GM18499 (cell line): ENCODE measurements at regions not wholly inside any gene's neighbourhood (a gene's known extent, or its start where the extent isn't known, plus 50 kb on each side); places are given as distances from the start of the nearest gene placed in this dataset.

Experiments used
- ATAC-seq: cut with Tn5 transposase; IDR thresholded peaks from one replicate; pipeline ENCODE4 v1.9.1; 2021; ENCODE audit warnings: moderate number of reproducible peaks; ENCODE audit not compliant: insufficient read depth, unreplicated experiment

DNA sequence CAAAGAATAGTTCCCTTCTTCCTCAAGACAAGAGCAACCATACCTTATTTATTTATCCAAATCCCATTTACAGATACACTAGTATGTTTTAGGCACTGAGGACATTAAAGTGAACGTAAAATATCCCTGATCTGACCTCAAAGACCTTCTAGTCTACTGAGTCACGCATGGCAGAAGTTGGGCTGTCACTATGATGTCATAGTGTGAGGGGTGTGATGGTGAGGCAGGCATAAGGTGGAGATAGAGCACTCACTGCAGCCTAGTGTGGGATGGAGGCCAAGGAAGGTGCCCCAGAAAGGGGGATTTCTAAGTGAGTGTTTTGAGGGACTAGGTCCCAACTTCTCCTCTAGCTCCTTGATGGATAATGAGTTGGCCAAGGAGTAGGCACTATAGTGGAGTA is 249.5 kb upstream of the SKOR2 start:
- no peak for ATAC-seq

DNA sequence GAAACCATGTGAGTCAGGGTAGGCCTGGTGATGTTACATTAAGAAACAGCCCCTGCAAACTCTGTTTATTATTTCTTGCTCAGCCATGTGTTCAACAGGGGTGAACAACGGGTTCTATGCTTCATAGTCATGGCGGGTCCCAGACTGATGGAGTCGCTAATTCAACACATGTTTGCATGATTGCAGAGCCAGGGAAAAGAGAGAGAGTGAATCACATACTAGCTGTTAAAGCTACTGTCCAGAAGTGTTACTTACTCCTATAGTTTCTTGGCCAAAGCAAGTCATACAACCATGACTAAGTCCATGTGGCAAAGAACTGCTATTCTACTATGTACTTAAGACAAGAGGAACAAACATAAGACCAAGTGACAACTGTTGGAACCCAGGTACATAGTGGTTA is 241.2 kb upstream of the SKOR2 start:
- no peak for ATAC-seq

DNA sequence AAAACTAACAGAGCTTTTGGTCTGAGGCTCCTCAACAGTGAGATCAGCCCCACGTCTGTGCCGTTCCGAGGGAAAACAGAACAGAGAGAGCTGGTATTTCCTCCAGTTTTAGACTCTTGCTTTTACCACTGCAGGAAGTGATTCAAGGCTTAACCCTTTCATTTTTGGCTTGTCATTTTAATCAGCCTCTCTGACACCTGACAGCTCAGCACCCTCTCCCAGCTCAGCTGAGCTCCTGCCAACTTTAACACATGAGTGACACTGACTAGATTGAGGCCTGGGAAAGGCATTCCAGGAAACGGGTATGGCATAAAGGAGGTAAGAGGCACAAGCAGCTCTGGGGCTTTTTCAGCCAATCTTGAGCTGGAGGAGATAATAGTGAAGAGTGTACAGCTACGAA is 239.4 kb upstream of the SKOR2 start:
- ATAC-seq, result no peak

DNA sequence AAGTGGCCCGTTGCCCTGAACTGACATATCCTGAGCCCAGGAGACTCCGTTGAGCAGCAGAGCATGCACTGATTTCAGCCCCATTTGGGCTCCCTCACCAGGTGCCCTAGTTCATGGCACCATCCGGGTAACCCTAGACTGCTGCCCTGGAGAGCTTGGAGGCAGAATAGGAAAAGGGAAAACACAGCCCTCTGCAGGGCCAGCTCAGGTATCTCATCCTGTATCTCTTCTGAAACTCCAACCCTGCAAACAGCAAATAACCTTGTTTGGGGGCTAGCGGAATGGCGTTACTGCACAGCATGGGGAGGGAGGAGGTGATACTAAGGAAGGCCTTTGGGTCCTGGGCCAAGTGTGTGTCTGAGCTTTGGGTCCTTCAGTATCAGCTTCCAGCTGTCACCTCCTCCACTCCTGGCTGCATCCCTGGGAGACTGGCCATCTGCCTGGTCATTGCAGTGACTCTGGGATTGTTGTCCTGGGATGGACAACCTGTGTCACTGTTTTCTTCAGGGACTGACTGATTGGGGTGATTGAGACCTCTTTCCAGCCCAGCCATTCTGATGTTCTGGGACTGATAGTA is 233.8 kb upstream of the SKOR2 start:
- ATAC-seq, result no peak

DNA sequence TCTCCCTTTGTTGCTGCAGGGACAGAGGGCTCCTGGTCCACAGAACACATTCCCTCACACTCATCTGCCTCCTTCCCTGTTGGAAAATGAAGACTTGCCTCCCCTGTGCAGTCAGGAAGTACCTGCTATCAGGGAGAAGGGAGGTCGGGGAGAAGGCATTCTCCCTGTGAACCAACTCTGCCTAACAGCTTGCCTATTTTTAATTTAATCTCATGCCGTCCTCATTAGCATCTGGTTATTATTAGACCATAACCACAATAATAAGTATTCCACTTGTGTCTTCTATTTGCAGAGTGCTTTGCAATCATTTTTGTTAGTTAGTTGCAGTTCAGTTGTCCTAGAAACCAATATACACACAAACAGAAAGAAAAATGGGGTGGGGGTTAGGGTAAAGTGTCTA is 232.6 kb upstream of the SKOR2 start:
- no peak for ATAC-seq

DNA sequence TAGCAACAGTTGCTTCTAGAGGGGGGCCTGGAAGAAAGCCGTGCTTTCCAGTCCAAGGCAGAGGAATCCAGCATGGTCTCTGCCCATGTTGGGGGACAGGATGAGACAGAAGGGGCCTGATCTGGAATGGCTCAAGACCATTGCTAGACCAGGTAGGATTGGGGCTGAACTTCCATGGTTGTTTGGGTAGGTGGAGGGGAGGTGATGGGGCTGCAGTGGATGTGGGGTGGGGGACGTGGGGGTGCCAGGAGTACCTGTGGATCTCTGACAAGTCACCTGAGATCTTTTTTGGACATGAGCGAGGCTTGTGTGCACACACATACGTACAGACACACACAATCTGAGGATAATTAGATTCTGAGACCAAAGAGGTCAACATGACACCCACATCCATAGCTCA is 228.7 kb upstream of the SKOR2 start:
- ATAC-seq, result no peak

DNA sequence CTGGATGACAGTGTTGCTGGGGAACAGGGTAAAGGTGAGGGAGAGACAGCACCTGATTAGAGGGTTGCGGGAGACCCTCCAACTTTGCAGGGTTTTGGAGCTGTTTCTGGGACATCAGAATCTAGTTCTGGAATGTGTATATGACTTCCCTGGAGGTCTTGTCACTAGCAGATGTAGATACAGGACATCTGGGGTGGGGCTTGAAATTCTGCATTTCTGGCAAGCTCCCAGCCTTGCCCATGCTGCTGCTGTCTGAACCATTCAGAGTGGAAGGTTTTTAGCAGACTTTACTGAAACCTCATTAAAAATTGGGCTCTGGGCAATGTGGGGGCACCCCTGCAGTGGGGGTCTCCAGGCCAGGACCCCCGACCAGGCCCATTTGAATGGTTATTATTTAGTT is 220.3 kb upstream of the SKOR2 start:
- no peak for ATAC-seq

DNA sequence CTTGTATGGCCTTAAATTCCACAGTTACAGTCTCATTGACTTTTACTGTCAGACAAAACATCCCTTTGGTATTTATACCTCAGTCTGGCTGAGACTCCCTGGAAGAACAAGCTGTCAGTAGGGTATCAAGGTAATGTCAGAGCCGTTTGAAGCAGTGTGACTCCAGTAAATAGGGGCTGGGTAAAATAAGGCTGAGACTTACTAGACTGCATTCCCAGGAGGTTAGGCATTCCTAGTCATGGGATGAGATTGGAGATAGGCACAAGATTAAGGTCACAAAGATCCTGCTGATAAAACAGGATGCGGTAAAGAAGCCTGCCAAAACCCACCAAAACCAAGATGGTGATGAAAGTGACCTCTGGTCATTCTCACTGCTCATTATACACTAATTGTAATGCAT is 219.5 kb upstream of the SKOR2 start:
- no peak for ATAC-seq

DNA sequence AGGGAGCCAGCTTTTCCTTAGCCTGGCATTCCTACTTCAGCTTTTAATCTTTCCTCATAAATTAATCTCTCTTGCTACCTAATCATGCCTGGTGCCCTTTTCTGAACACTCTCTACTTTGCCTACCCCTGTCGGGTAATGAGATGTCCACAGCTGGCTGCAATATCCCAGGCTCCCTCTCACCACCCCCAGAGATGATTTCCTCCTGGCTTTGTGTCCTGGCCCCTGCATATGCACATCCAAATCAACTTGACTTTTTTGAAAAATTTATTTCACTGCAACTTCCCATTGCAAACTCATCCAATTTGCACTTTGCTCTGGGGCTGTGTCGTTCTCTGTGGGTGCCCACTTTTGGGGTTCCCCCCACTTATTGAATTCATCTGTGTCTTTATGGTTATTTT is 218.1 kb upstream of the SKOR2 start:
- no peak for ATAC-seq

DNA sequence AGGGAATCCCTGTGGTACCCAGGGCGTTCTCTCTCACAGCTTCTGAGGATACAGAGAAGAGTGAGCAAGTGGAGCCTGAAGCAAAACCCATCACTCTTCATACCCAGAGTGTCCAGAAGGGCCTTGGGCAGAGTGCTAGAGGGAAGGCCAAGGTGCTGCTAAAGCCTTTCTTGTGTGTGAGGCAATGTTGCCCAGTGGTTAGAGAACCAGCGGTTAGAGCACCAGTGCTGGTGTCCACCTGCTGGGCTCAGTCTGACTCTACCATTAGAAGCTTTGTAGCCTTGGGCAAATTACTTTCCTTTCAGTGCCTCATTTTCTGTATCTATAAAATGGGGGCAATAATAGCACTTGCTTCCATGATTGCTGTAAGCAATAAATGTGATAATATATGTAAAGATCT is 210.5 kb upstream of the SKOR2 start:
- no peak for ATAC-seq

DNA sequence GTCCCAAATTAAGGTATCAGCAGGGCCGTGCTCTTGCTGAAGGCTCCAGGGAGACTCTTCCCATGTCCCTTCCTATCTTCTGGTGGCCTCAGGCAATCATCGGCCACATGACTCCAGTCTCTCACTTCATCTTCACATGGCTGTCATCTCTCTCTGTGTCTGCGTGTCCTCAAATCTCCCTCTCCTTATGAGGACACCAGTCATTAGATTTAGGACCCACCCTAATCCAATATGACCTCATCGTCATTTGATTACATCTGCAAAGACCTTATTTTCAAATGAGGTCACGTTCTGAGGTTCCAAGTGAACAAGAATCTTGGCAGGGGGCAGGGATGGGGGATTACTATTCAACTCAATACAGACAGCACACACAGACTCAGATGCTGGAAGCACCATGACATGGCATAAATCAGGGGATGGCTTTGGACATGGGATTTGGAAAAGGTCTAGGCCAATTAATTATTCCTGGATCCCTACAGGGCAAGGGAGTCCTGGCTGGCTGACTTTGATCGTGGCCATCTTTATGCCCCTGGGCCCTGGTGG is 210.0 kb upstream of the SKOR2 start:
- no peak for ATAC-seq

DNA sequence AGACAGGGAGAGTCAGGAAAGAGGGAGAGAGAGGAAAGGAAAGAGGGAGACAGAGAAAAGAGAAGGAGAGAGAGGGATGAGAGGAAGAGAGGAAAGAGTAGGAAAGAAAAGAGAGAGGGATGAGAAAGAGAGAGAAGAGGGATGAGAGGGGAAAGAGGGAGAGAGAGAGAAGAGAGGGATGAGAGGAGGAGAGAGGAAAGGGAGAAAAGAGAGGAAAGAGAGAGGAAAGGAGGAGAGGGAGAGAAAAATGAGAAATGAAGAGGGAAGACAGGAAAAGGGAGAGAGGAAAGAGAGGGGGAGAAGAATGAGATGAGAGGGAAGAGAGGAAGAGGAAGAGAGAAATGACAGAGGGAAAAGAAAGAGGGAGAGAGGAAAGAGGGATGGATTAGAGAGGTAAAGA is 207.0 kb upstream of the SKOR2 start:
- ATAC-seq, result no peak

DNA sequence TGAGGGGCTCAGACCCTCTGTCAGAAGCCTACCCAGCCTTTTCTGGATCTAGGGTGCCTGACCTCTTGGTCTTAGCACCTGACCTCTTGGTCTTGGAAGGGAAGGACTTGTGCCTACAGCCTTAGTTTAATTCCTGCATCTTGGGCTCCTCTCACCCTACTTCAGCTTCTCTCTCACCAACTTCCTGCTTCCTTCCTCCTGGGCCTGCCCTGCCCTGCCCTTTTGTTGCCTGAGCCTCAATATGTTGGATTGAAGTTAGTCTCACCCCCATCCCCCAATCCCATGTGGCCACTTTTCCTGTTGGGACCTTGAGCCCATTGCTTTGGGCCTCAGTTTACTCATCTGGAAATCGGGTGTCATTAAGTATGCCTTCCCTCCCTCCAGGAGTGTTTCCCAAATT is 206.2 kb upstream of the SKOR2 start:
- no peak for ATAC-seq

DNA sequence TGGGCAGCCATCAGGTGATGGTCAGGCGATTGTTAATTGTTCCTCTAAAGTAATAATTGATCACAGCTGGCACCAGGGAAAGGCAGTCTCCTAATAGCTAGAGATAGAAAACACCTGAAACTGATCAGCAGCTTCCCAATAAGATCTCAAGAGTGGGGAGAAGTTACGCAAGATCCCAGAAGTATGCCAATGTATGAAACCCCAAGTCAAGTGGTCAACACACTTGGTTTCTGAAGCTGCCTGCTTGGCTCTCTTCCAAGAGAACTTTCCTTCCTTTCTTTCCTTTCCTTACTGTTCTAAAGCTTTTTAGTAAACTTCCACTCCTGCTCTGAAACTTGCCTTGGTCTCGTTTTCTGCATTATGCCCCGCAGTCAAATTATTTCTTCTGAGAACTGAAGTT is 201.6 kb upstream of the SKOR2 start:
- no peak for ATAC-seq

DNA sequence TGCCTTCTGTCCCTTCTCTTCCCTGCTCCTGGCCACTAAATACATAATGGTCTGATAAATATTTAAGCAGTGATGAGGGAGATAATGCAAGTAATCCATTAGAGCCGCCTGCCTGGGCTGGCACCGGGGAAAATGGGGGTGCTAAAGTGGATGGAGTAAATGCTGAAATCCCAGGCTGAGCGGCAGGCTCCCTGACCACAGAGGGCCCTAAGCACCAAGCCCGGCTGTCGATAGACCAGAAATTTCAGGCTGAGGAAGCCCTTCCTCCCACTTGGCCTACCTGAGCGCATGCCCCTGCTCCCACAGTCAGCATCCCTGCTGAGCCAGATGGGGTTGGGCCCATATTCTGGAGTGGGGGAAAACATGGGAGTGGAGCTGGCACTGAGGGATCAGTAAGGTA is 197.5 kb upstream of the SKOR2 start:
- ATAC-seq, result no peak

DNA sequence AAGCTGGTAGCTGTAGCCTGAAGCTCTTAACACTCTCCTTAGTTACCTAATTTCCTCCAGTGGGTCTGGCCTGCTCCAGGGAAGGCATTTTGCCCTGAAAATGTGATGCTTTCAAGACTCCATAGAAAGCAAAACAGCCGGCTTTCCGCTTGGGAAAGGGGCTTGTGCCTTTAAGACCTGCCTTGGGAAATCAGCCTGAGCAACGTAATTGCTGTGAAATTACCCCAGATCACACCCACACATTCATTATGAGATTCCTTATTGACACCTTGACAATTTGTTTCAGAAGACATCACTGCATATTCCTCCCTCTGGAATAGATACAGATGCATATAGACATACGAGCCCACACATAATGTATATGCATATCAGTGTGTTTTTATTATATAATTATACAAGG is 190.5 kb upstream of the SKOR2 start:
- no peak for ATAC-seq

DNA sequence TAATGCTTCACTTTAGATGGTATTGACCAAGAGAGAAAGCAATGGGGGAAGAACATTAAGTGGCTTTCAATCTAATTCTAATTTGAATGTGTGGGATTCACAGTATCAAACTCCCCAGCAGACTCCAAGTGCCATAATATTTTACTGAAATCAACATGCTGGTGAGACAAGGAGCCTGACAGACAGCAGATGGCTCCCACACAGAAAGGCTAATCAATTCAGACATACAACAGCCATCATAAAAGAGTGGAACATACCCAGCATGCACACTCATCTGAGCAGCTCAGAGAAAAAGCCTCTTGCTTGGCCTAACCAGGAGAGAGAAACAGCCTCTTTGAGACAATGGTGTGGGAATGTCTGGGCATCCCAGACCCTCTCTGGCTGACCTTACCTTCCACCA is 186.5 kb upstream of the SKOR2 start:
- no peak for ATAC-seq

DNA sequence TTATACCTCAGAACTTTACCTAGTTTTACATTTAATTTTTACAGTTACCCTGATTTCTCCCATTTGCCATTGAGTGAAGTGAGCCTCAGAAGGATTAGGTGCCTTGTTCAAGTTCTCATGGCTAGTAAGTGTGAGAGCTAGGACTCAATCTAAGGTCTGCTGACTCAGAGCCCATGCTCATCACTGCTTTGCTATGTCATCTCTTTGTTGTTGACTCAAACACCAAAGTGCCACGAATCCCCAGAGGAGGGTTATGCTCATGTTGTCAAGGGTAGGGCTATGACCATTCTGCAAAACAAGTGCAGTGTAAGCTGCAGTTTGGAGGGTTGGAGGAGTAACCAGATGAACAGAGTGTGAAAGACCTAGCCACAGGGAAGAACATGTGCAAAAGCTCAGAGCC is 185.4 kb upstream of the SKOR2 start:
- ATAC-seq, result no peak

DNA sequence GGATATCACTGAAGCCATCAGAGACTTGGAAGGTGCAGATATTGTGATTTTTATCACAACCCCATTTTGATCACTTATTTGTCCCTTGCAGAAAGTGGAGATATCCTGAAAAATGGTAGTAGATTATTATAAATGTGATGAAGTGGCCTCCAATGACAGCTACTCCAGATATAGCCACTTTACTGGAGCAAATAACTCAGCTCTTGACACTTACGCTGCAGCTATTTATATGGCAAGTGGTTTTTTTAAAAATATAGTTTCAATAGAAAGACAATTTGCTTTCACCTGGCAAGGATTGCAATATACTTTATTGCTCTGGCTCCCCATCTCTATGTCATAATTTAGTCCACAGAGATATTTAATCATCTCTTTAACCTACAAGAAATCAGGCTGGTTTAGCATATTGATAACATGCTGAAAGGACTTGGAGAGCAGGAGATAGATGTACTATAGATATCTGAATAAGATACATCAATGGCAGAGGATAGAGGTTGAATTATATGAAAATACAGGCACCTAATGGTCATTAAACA is 182.8 kb upstream of the SKOR2 start:
- no peak for ATAC-seq

DNA sequence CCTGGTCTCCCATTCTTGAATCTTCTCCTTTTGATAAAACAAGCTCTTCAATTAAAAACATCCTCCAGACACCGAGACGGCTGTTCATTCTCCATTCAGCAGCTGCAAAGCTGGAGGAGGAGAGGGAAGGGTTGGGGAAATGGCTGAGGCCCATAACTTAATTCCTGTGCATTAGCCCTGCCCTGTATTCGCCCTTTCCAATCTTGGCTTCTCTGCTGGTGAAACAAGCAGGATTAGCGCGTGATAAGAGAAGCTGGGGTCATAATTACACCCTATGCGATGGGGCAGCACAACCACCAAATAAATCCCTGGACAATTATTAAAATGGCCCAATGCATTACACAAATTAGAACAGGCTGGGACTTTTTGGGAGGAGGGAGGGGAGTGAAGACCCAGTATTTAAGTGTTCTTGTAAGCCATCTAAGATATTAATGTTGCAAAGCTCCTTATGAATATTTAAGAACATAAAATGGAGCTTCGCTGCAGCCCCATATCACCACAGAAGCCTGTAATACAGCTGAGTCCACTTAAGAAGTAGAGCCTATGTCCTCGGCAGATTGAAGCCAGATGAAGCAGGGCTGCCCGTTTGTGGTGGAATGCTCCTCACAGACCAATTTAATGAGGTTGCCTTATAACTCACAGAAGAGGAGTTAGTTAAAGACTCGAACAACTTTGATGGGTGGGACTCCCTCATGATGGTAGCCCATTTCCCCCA is 176.6 kb upstream of the SKOR2 start:
- ATAC-seq, result no peak

DNA sequence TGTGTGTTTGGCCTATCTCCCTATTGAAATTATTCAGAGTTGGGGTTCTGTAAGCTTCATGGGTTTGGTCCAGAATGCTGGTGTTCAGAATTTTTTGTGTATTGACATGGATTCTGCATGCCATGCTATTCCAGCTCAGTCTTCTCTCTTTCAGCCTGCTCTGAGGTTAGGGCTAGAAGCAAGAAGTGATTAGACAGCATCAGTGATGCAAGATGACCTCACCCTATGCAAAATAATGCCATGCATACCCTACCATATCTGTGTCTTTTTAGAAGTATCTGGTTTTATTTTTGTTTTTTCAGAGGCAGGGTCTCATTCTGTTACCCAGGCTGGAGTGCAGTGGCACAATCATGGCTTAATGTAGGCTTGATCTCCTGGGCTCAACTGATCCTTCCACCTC is 175.6 kb upstream of the SKOR2 start:
- no peak for ATAC-seq

DNA sequence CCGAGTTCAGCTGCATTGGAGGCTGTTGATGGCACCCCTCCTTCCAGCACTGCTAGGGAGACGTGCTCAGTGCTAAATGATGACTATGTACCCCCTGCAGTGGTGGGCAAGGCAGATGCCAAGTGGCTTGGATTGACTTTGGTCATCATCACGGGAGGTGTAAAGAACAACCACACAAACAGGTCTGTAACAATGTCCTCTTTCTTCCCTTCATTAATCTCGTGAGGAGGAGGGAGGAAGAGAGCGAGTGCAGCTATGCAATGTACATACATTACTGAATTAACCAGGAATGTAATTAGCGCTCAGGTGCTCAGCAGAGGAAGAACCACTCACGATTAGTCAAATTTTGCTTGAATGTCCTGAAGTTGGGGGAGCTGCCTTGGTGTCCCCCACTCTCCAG is 173.9 kb upstream of the SKOR2 start:
- ATAC-seq, result no peak
